ENCODE measurements at regions not wholly inside any gene's neighbourhood (a gene's known extent, or its start where the extent isn't known, plus 50 kb on each side); places are given as distances from the start of the nearest gene placed in this dataset.
A peak's percentile ranks its signal among the peaks of the same experiment; 100 is the strongest.

DNA sequence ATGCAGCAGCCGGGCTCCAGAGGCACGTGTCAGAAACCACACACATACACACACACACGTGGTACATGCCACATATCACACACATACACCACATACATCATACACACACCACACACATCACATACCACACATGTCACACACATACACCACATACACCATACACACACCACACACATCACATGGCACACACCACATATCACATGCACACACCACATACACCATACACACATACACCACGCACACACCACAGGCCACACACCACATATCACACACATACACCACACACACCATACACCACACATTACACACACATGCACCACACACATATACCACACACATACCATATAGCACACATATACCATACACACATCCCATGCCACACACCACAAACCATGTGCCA, 97.5 kb upstream of the PRR5 start:
- no peaks in the 10 kb centered on the region for H3K9me3 ChIP-seq (replicated peaks; ENCODE audit: control insufficient read depth, low read depth, low read length)
- peaks cover 29% of the 10 kb centered on the region for H3K4me1 ChIP-seq (ENCODE audit: control insufficient read depth, insufficient read depth, low read length)
- no peaks in the 10 kb centered on the region for H3K36me3 ChIP-seq (ENCODE audit: control insufficient read depth, insufficient read depth, low read length)
- no peak overlapping the region for H3K4me3 ChIP-seq (ENCODE audit: low read length)
- 78% methylated on average over 4 of the region's 4 CpGs for WGBS (ENCODE audit: insufficient coverage)
- H3K27me3 ChIP-seq (ENCODE audit: control insufficient read depth, insufficient read depth, low read length), result peaks cover 4% of the 10 kb centered on the region
- H3K27ac ChIP-seq (ENCODE audit: low read length), result no peak overlapping the region
- no peak for DNase-seq

DNA sequence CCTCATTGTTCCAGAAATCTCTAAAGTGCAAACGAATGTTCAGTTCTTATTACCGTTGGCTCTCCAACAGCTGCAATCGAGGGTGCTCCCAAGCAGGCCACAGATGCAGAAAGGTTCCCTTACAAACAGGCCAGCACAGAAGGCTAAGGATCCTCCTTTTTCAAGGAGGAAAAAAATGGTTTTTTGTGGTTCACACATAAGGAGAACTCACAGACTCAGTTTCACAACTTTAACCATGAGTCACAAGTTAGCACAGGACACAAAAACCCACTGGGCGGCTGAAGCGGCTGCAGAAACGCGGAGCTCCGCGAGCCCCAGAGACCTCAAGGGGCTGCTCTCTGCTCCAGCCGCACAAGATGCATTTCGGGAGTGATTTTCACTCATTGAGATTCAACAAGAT, 98.2 kb upstream of the PRR5 start:
- H3K36me3 ChIP-seq (ENCODE audit: control insufficient read depth, insufficient read depth, low read length), result no peaks in the 10 kb centered on the region
- no peak overlapping the region for H3K4me3 ChIP-seq (ENCODE audit: low read length)
- H3K4me1 ChIP-seq (ENCODE audit: control insufficient read depth, insufficient read depth, low read length), result peaks cover 29% of the 10 kb centered on the region
- H3K27me3 ChIP-seq (ENCODE audit: control insufficient read depth, insufficient read depth, low read length), result peaks cover 4% of the 10 kb centered on the region
- DNase-seq, result no peak
- no CpG with 5 or more reads among the region's 11 CpGs for WGBS (ENCODE audit: insufficient coverage)
- no peak overlapping the region for H3K27ac ChIP-seq (ENCODE audit: low read length)
- no peaks in the 10 kb centered on the region for H3K9me3 ChIP-seq (replicated peaks; ENCODE audit: control insufficient read depth, low read depth, low read length)

- Histone ChIP-seq H3K36me3 (ENCODE audit: control insufficient read depth, insufficient read depth, low read length) (no peaks in the 10 kb centered on the region), H3K9me3 (replicated peaks; ENCODE audit: control insufficient read depth, low read depth, low read length) (no peaks in the 10 kb centered on the region), H3K4me3 (ENCODE audit: low read length) (no peak overlapping the region), H3K4me1 (ENCODE audit: control insufficient read depth, insufficient read depth, low read length) (peaks cover 49% of the 10 kb centered on the region), H3K27me3 (ENCODE audit: control insufficient read depth, insufficient read depth, low read length) (peaks cover 4% of the 10 kb centered on the region), H3K27ac (ENCODE audit: low read length) (no peak overlapping the region)
- WGBS (ENCODE audit: insufficient coverage), result 88% methylated on average over 3 of the region's 5 CpGs
- no peak for DNase-seq
Observed at GRCh38 chr22:44601725-44602124, 100.3 kb upstream of the PRR5 start.

GRCh38 chr22:44601189-44601588, 100.8 kb upstream of the PRR5 start:
- peaks cover 4% of the 10 kb centered on the region for H3K27me3 ChIP-seq (ENCODE audit: control insufficient read depth, insufficient read depth, low read length)

GRCh38 chr22:44600207-44600785, 101.7 kb upstream of the PRR5 start:
- H3K27ac ChIP-seq (ENCODE audit: low read length), result no peak overlapping the region
- H3K4me3 ChIP-seq (ENCODE audit: low read length), result no peak overlapping the region
- H3K4me1 ChIP-seq (ENCODE audit: control insufficient read depth, insufficient read depth, low read length), result peaks cover 55% of the 10 kb centered on the region
- H3K36me3 ChIP-seq (ENCODE audit: control insufficient read depth, insufficient read depth, low read length), result no peaks in the 10 kb centered on the region
- peaks cover 2% of the 10 kb centered on the region for H3K27me3 ChIP-seq (ENCODE audit: control insufficient read depth, insufficient read depth, low read length)
- no peak for DNase-seq
- 80% methylated on average over 9 of the region's 13 CpGs for WGBS (ENCODE audit: insufficient coverage)
- no peaks in the 10 kb centered on the region for H3K9me3 ChIP-seq (replicated peaks; ENCODE audit: control insufficient read depth, low read depth, low read length)

More at GRCh38 chr22:44601189-44601588, 100.8 kb upstream of the PRR5 start:
- no peak for DNase-seq
- Histone ChIP-seq H3K9me3 (replicated peaks; ENCODE audit: control insufficient read depth, low read depth, low read length) (no peaks in the 10 kb centered on the region), H3K4me1 (ENCODE audit: control insufficient read depth, insufficient read depth, low read length) (peaks cover 55% of the 10 kb centered on the region), H3K36me3 (ENCODE audit: control insufficient read depth, insufficient read depth, low read length) (no peaks in the 10 kb centered on the region), H3K27ac (ENCODE audit: low read length) (no peak overlapping the region), H3K4me3 (ENCODE audit: low read length) (no peak overlapping the region)
- WGBS (ENCODE audit: insufficient coverage), result 57% methylated on average over 5 of the region's 7 CpGs

- H3K36me3 ChIP-seq (ENCODE audit: control insufficient read depth, insufficient read depth, low read length), result no peaks in the 10 kb centered on the region
- H3K4me3 ChIP-seq (ENCODE audit: low read length), result no peak overlapping the region
- no peaks in the 10 kb centered on the region for H3K9me3 ChIP-seq (replicated peaks; ENCODE audit: control insufficient read depth, low read depth, low read length)
- no peak for DNase-seq
- H3K27me3 ChIP-seq (ENCODE audit: control insufficient read depth, insufficient read depth, low read length), result peaks cover 2% of the 10 kb centered on the region
- no peak overlapping the region for H3K27ac ChIP-seq (ENCODE audit: low read length)
- H3K4me1 ChIP-seq (ENCODE audit: control insufficient read depth, insufficient read depth, low read length), result peaks cover 56% of the 10 kb centered on the region
- 69% methylated on average over 8 of the region's 11 CpGs for WGBS (ENCODE audit: insufficient coverage)
Observed at GRCh38 chr22:44599500-44600140, 101.6 kb upstream of the RTL6 start.

- H3K4me1 ChIP-seq (ENCODE audit: control insufficient read depth, insufficient read depth, low read length), result peaks cover 56% of the 10 kb centered on the region
- H3K27ac ChIP-seq (ENCODE audit: low read length), result no peak overlapping the region
- no peak overlapping the region for H3K4me3 ChIP-seq (ENCODE audit: low read length)
- H3K9me3 ChIP-seq (replicated peaks; ENCODE audit: control insufficient read depth, low read depth, low read length), result no peaks in the 10 kb centered on the region
- H3K27me3 ChIP-seq (ENCODE audit: control insufficient read depth, insufficient read depth, low read length), result peaks cover 2% of the 10 kb centered on the region
- 75% methylated on average over 8 of the region's 9 CpGs for WGBS (ENCODE audit: insufficient coverage)
- no peaks in the 10 kb centered on the region for H3K36me3 ChIP-seq (ENCODE audit: control insufficient read depth, insufficient read depth, low read length)
- no peak for DNase-seq
Observed at GRCh38 chr22:44599084-44599483, 101.1 kb upstream of the RTL6 start.

- H3K27ac ChIP-seq (ENCODE audit: low read length), result peak overlapping the region; percentile 80
- no peaks in the 10 kb centered on the region for H3K9me3 ChIP-seq (replicated peaks; ENCODE audit: control insufficient read depth, low read depth, low read length)
- no peak overlapping the region for H3K4me3 ChIP-seq (ENCODE audit: low read length)
- H3K27me3 ChIP-seq (ENCODE audit: control insufficient read depth, insufficient read depth, low read length), result peaks cover 2% of the 10 kb centered on the region
- peak; percentile 88 for DNase-seq
- H3K36me3 ChIP-seq (ENCODE audit: control insufficient read depth, insufficient read depth, low read length), result no peaks in the 10 kb centered on the region
- WGBS (ENCODE audit: insufficient coverage), result 64% methylated on average over 15 of the region's 15 CpGs
- peaks cover 58% of the 10 kb centered on the region for H3K4me1 ChIP-seq (ENCODE audit: control insufficient read depth, insufficient read depth, low read length)
Observed at GRCh38 chr22:44597616-44598015, 99.6 kb upstream of the RTL6 start.

- no peaks in the 10 kb centered on the region for H3K36me3 ChIP-seq (ENCODE audit: control insufficient read depth, insufficient read depth, low read length)
- peak overlapping the region; percentile 63 for H3K27ac ChIP-seq (ENCODE audit: low read length)
- H3K4me1 ChIP-seq (ENCODE audit: control insufficient read depth, insufficient read depth, low read length), result peaks cover 63% of the 10 kb centered on the region
- 76% methylated on average over 12 of the region's 17 CpGs for WGBS (ENCODE audit: insufficient coverage)
- no peak overlapping the region for H3K4me3 ChIP-seq (ENCODE audit: low read length)
- peak; percentile 33 for DNase-seq
- H3K27me3 ChIP-seq (ENCODE audit: control insufficient read depth, insufficient read depth, low read length), result peaks cover 2% of the 10 kb centered on the region
- no peaks in the 10 kb centered on the region for H3K9me3 ChIP-seq (replicated peaks; ENCODE audit: control insufficient read depth, low read depth, low read length)
Observed at GRCh38 chr22:44596396-44597125, 98.5 kb upstream of the RTL6 start.

GRCh38 chr22:44595841-44596341, 97.9 kb upstream of the RTL6 start:
- Histone ChIP-seq H3K36me3 (ENCODE audit: control insufficient read depth, insufficient read depth, low read length) (no peaks in the 10 kb centered on the region), H3K4me3 (ENCODE audit: low read length) (no peak overlapping the region), H3K27ac (ENCODE audit: low read length) (peak overlapping the region; percentile 63), H3K4me1 (ENCODE audit: control insufficient read depth, insufficient read depth, low read length) (peaks cover 63% of the 10 kb centered on the region), H3K27me3 (ENCODE audit: control insufficient read depth, insufficient read depth, low read length) (peaks cover 2% of the 10 kb centered on the region), H3K9me3 (replicated peaks; ENCODE audit: control insufficient read depth, low read depth, low read length) (no peaks in the 10 kb centered on the region)
- 8% methylated on average over 16 of the region's 21 CpGs for WGBS (ENCODE audit: insufficient coverage)
- peak; percentile 54 for DNase-seq

All from muscle of leg (tissue), 3 donors.